Adrenal gland (tissue), 9 donors: ENCODE measurements at regions not wholly inside any gene's neighbourhood (a gene's known extent, or its start where the extent isn't known, plus 50 kb on each side); places are given as distances from the start of the nearest gene placed in this dataset.

Experiments used
- DNase-seq, 7 donors: peaks; one replicate each; pipeline ENCODE4 v3.0.0-alpha.2; 2019 to 2020
- H3K27ac ChIP-seq, 5 donors: fragments of 200-600 bp; sonication (generic) in 4 of 5; 1 replicate in 3 of 5; 2 replicates in 2 of 5; pipeline versions ENCODE4 v1.5.1 to v1.8.0; 2016 to 2020; ENCODE audit warnings: mild to moderate bottlenecking in 1 of 5
- H3K27me3 ChIP-seq: fragments of 200-600 bp; 2 replicates; pipeline ENCODE4 v1.8.0; 2021
- H3K36me3 ChIP-seq, 2 donors: fragments of 200-600 bp; replicated peaks in 1 of 2; 1 replicate in 1 of 2; 2 replicates in 1 of 2; pipeline versions ENCODE4 v1.5.1 to v1.8.0; 2018 to 2022
- H3K4me1 ChIP-seq, 2 donors: fragments of 200-600 bp; replicated peaks in 1 of 2; 1 replicate in 1 of 2; 2 replicates in 1 of 2; pipeline versions ENCODE4 v1.5.1 to v1.8.0; 2018 to 2021
- H3K4me3 ChIP-seq, 4 donors: fragments of 200-600 bp; sonication (generic) in 3 of 4; one replicate each; pipeline ENCODE4 v1.5.1; 2016 to 2018
- H3K9me3 ChIP-seq, 3 donors: fragments of 200-600 bp; sonication (generic) in 1 of 3; replicated peaks in 1 of 3; 1 replicate in 2 of 3; 2 replicates in 1 of 3; pipeline versions ENCODE4 v1.5.1 to v1.8.0; 2016 to 2021
- POLR2A ChIP-seq, 2 donors: fragments of 450-650 bp; IDR thresholded peaks; one replicate each; pipeline ENCODE4 v1.6.1; 2017; ENCODE audit warnings: antibody characterized with exemption in 2 of 2, mild to moderate bottlenecking in 2 of 2, moderate library complexity in 1 of 2
- WGBS, 4 donors: extraction: QIAGEN DNeasy Blood & Tissue Kit in 2 of 4; methylation state at CpG; one replicate each; pipeline versions ENCODE4 v1.1.5 to v1.1.7; 2013 to 2017; 5-methylcytosine and 5-hydroxymethylcytosine counted together
- intact Hi-C, 2 donors: fragments of 100-400 bp; cut with DNase I; formaldehyde crosslinking; loops; one replicate each; pipeline versions ENCODE4 v1.14.1 to v1.15.0; 2022 to 2023
- TF ChIP-seq, protein P1 (sequence below), 6 experiments: fragments of 450-650 bp in 4 of 6; fragments of 200-600 bp in 2 of 6; sonication (generic) in 1 of 6; IDR thresholded peaks; 1 replicate in 5 of 6; 2 replicates in 1 of 6; pipeline versions ENCODE4 v1.5.1 to v1.8.0; 2016 to 2021; ENCODE audit warnings: antibody characterized with exemption in 6 of 6, mild to moderate bottlenecking in 2 of 6, moderate library complexity in 1 of 6
- donor health status: healthy with polysubstance abuse.
- donor health status: Bipolar disorder and iron deficiency.
- donor health status: DM: yes; HTN: yes; CAD: no.
- donor health status: DM: no; HTN: no; CAD: no.
- donor health status: DM: no; HTN: no; CAD: no.

DNA sequence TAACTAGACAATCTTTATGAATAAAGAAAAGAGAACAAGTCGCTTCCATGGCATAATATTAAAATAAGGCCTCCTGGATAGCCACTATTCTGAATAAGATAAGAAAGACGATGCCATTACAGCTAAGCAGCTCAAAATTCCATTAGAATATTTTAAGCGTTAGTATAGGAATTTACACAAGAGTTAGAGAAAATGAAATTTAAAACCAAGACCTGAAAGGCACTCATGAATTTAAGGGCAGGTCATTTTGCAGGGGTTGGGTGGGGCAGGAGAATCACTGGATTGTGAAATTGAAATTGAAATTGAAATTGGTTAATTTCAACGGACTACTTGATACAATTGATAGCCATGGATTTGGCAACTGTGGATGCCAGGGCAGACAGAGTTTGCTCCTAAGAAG, 91.8 kb upstream of the GOLGA8J start:
- no peaks in the 10 kb centered on the region for H3K9me3 ChIP-seq
- intact Hi-C loops, result no loop called here
- TF ChIP-seq, protein P1, sequence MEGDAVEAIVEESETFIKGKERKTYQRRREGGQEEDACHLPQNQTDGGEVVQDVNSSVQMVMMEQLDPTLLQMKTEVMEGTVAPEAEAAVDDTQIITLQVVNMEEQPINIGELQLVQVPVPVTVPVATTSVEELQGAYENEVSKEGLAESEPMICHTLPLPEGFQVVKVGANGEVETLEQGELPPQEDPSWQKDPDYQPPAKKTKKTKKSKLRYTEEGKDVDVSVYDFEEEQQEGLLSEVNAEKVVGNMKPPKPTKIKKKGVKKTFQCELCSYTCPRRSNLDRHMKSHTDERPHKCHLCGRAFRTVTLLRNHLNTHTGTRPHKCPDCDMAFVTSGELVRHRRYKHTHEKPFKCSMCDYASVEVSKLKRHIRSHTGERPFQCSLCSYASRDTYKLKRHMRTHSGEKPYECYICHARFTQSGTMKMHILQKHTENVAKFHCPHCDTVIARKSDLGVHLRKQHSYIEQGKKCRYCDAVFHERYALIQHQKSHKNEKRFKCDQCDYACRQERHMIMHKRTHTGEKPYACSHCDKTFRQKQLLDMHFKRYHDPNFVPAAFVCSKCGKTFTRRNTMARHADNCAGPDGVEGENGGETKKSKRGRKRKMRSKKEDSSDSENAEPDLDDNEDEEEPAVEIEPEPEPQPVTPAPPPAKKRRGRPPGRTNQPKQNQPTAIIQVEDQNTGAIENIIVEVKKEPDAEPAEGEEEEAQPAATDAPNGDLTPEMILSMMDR (IDR thresholded peaks at IDR 0.05), result no peak
- TF ChIP-seq POLR2A (IDR thresholded peaks at IDR 0.05), result no peak
- H3K36me3 ChIP-seq, result no peaks in the 10 kb centered on the region
- DNase-seq, result no peak
- no peak overlapping the region for H3K27ac ChIP-seq
- WGBS, 4 donors, result 82 to 84% (median 83%) methylated on average over 4 of the region's 4 CpGs
- H3K4me3 ChIP-seq, result no peak overlapping the region
- H3K27me3 ChIP-seq, result no peaks in the 10 kb centered on the region
- no peaks in the 10 kb centered on the region for H3K4me1 ChIP-seq

DNA sequence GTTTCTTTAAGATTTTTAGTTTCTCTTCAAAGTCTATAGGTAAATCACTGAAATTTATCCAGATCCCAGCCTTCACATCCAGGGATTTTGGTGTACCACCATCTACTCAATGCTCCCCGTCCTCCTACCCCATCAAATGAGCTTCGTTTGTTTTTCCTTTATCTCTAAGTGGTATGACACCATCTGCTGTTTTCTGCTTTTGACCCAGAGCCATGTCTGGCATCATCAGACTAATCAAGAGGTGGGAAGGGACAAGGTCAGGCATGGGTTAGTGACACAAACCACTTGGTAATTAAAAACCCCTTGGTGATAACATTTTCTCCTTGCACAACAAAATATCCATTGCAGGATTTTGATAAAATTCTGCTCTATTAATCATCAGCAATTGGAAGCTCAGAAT, 92.7 kb upstream of the GOLGA8J start:
- intact Hi-C loops, result no loop called here
- TF ChIP-seq POLR2A (IDR thresholded peaks at IDR 0.05), result no peak
- TF ChIP-seq, protein P1 (IDR thresholded peaks at IDR 0.05), result no peak
- no peaks in the 10 kb centered on the region for H3K27me3 ChIP-seq
- no peak for DNase-seq
- no peaks in the 10 kb centered on the region for H3K4me1 ChIP-seq
- 55 to 72% (median 62%) methylated on average over 2 of the region's 2 CpGs for WGBS, 4 donors
- H3K9me3 ChIP-seq, result no peaks in the 10 kb centered on the region
- no peak overlapping the region for H3K27ac ChIP-seq
- no peak overlapping the region for H3K4me3 ChIP-seq
- H3K36me3 ChIP-seq, result no peaks in the 10 kb centered on the region

DNA sequence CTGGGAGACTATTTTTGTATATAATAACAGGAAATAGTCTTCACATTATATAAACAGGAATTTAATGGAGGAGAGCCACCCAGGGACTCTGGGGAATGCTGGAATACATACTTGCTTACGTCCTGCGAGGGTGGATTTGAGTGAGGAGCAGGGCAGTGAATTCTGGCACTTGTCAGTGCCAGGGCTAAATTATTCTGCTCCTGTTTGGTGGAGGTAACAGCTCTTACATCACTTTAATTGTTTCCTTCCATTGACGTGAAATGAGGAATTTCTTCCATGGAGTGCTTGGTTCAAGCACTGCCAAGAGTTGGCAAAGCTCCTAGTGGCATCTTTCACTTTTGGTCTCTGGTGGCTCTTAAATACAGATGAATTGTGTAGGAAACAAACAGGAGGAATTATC, 94.1 kb upstream of the GOLGA8J start:
- no peaks in the 10 kb centered on the region for H3K36me3 ChIP-seq
- no peak for DNase-seq
- intact Hi-C loops, result no loop called here
- H3K4me1 ChIP-seq, result no peaks in the 10 kb centered on the region
- H3K9me3 ChIP-seq, result no peaks in the 10 kb centered on the region
- no peak overlapping the region for H3K4me3 ChIP-seq
- TF ChIP-seq POLR2A (IDR thresholded peaks at IDR 0.05), result no peak
- TF ChIP-seq, protein P1 (IDR thresholded peaks at IDR 0.05), result no peak
- no peak overlapping the region for H3K27ac ChIP-seq
- 52 to 66% (median 57%) methylated on average over 3 of the region's 3 CpGs for WGBS, 4 donors
- peaks cover 3% of the 10 kb centered on the region for H3K27me3 ChIP-seq

DNA sequence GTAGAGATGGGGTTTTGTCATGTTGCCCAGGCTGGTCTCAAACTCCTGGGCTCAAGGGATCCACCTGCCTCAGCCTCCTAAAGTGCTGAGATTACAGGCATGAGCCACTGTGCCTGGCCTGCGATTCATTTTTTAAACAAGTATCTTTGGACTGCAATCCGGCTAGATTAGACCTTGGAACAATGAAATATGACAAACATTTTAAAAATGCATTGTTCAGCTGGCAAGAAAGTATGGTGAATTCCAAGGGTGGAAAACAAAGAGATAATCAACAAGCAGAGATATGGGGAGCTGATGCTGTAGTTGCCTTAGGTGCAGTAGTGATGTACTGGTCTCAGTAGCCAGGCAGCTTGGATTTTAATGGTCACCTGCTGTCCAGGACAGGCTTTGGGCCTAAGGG, 95.8 kb upstream of the GOLGA8J start:
- no peaks in the 10 kb centered on the region for H3K4me1 ChIP-seq
- intact Hi-C loops, result no loop called here
- WGBS, 4 donors, result 19 to 50% (median 36%) methylated on average over 2 of the region's 2 CpGs
- no peaks in the 10 kb centered on the region for H3K36me3 ChIP-seq
- H3K4me3 ChIP-seq, result no peak overlapping the region
- H3K27ac ChIP-seq, result no peak overlapping the region
- TF ChIP-seq, protein P1 (IDR thresholded peaks at IDR 0.05), result no peak
- TF ChIP-seq POLR2A (IDR thresholded peaks at IDR 0.05), result no peak
- DNase-seq, result no peak
- peaks cover 3% of the 10 kb centered on the region for H3K27me3 ChIP-seq
- H3K9me3 ChIP-seq, result no peaks in the 10 kb centered on the region
